ENCODE measurements at regions not wholly inside any gene's neighbourhood (a gene's known extent, or its start where the extent isn't known, plus 50 kb on each side); places are given as distances from the start of the nearest gene placed in this dataset.

DNA sequence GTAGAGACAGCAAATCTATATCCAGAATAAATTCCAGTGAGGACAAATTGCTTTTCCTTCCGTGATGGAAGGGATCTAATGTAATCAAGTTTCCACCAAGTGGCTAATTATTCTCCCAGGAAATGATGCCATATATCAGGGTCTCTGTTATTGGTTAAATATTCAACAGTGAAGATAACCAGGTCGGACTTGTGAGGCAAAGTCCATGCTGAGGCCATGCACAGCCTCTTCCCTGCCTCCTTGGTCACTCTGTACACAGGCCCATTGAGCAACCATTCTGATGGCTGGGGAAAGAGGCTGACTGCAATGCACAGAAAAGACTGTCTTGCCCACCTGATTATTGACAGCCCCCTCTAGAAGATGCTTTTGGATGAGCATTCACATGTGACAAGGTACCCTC, 90.1 kb downstream of the TNFAIP2 start (continued):
- TF ChIP-seq TCF12 (IDR thresholded peaks at IDR 0.05) (no peak), TCF12 (CRISPR knock-in tag; IDR thresholded peaks at IDR 0.05) (no peak), THAP11 (CRISPR knock-in tag; IDR thresholded peaks at IDR 0.05) (peak; percentile 53; the same call in 1 of the 2 replicates), EP300 (IDR thresholded peaks at IDR 0.05; ENCODE audit: low read depth in 2 of 2, low read length in 2 of 2) (peak in 1 of 2 experiments; percentile 71; a peak in 2 of 4 replicates), EP300 (CRISPR knock-in tag; IDR thresholded peaks at IDR 0.05; ENCODE audit: borderline replicate concordance) (peak; percentile 56; the same call in 1 of the 2 replicates), RFX1 (IDR thresholded peaks at IDR 0.05) (no peak), NCOR1 (IDR thresholded peaks at IDR 0.05; ENCODE audit: borderline replicate concordance, low read length) (peak; percentile 73), YY1 (IDR thresholded peaks at IDR 0.05; ENCODE audit: insufficient read depth, insufficient replicate concordance, low read depth, low read length) (peak; percentile 13)
- TF ChIP-seq, protein P1, sequence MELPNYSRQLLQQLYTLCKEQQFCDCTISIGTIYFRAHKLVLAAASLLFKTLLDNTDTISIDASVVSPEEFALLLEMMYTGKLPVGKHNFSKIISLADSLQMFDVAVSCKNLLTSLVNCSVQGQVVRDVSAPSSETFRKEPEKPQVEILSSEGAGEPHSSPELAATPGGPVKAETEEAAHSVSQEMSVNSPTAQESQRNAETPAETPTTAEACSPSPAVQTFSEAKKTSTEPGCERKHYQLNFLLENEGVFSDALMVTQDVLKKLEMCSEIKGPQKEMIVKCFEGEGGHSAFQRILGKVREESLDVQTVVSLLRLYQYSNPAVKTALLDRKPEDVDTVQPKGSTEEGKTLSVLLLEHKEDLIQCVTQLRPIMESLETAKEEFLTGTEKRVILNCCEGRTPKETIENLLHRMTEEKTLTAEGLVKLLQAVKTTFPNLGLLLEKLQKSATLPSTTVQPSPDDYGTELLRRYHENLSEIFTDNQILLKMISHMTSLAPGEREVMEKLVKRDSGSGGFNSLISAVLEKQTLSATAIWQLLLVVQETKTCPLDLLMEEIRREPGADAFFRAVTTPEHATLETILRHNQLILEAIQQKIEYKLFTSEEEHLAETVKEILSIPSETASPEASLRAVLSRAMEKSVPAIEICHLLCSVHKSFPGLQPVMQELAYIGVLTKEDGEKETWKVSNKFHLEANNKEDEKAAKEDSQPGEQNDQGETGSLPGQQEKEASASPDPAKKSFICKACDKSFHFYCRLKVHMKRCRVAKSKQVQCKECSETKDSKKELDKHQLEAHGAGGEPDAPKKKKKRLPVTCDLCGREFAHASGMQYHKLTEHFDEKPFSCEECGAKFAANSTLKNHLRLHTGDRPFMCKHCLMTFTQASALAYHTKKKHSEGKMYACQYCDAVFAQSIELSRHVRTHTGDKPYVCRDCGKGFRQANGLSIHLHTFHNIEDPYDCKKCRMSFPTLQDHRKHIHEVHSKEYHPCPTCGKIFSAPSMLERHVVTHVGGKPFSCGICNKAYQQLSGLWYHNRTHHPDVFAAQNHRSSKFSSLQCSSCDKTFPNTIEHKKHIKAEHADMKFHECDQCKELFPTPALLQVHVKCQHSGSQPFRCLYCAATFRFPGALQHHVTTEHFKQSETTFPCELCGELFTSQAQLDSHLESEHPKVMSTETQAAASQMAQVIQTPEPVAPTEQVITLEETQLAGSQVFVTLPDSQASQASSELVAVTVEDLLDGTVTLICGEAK (IDR thresholded peaks at IDR 0.05) = no peak
- TF ChIP-seq, protein P1 (CRISPR knock-in tag; IDR thresholded peaks at IDR 0.05) = no peak
- TF ChIP-seq, protein P2, sequence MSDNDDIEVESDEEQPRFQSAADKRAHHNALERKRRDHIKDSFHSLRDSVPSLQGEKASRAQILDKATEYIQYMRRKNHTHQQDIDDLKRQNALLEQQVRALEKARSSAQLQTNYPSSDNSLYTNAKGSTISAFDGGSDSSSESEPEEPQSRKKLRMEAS (IDR thresholded peaks at IDR 0.05) = peak; percentile 33; the same call in 1 of the 2 replicates

All from HepG2 (cell line).